HG02678 (cell line): ENCODE measurements at regions not wholly inside any gene's neighbourhood (a gene's known extent, or its start where the extent isn't known, plus 50 kb on each side); places are given as distances from the start of the nearest gene placed in this dataset.
A peak's percentile ranks its signal among the peaks of the same experiment; 100 is the strongest.
"Not testable (repeated sequence)": the region's sequence is repeated elsewhere in the genome, so short reads cannot be mapped to it uniquely, and the experiment has no call there.

Experiments
- ATAC-seq: cut with Tn5 transposase; IDR thresholded peaks from one replicate; pipeline ENCODE4 v1.9.1; 2021; ENCODE audit warnings: mild to moderate bottlenecking, moderate library complexity; ENCODE audit not compliant: unreplicated experiment

DNA sequence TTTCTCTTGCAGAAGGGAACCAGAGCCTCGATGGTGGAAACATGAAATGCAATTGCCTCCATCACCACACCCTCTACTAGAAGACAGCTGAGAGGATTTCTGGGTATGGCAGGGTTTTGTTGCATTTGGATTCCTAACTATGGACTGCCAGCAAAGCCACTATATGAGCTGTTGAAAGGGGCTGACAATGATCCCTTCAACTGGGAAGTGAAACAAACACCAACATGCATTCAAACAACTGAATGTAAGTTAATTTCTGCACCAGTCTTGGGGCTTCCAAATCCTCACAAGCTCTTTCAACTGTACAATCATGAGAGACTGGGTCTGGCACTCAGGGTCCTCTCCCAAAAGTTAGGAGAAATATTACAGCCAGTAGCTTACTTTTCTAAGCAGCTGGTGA lies 116.7 kb upstream of the PLCL2 start:
- ATAC-seq = no peak

- no peak for ATAC-seq
Measured at GRCh38 chr3:16768956-16769355, 115.8 kb upstream of the PLCL2 start.

DNA sequence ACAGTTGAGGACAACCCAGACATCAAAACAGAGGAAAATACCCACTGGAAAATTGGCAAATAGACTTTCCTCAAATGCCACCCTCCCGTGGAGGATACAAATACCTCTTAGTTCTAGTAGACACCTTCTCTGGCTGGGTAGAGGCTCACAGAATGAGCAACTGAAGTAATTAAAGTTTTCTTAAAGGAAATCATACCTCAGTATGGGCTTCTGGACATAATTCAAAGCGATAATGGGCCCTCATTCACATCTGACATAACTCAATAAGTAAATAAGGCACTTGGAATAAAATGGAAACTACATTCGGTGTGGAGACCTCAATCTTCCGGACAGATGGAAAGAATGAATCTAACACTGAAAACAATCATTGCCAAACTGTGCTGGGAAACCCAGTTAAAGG lies 115.2 kb upstream of the PLCL2 start:
- no peak for ATAC-seq

GRCh38 chr3:16770021-16770420 lies 114.7 kb upstream of the PLCL2 start:
- no peak for ATAC-seq

- no peak for ATAC-seq
Measured at GRCh38 chr3:16770792-16771191, 114.0 kb upstream of the PLCL2 start.

DNA sequence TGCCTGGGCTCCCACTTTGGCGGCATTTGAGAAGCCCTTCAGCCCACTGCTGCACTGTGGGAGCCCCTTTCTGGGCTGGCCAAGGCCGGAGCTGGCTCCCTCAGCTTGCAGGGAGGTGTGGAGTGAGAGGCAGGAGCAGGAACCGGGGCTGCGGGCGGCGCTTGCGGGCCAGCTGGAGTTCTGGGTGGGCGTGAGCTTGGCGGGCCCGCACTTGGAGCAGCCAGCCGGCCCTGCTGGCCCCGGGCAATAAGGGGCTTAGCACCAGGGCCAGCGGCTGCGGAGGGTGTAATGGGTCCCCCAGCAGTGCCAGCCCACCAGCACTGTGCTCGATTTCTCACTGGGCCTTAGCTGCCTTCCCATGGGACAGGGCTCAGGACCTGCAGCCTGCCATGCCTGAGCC lies 111.2 kb upstream of the PLCL2 start:
- ATAC-seq = not testable (repeated sequence)

DNA sequence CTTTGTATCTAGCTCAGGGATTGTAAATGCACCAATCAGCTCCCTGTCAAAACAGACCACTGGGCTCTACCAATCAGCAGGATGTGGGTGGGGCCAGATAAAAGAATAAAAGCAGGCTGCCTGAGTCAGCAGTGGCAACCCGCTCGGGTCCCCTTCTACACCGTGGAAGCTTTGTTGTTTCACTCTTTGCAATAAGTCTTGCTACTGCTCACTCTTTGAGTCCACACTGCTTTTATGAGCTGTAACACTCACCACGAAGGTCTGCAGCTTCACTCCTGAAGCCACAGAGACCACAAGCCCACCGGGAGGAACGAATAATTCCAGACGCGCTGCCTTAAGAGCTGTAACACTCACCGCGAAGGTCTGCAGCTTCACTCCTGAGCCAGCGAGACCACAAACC lies 110.2 kb upstream of the PLCL2 start:
- ATAC-seq = not testable (repeated sequence)

- no peak for ATAC-seq
Measured at GRCh38 chr3:16784973-16785372, 99.8 kb upstream of the PLCL2 start.

DNA sequence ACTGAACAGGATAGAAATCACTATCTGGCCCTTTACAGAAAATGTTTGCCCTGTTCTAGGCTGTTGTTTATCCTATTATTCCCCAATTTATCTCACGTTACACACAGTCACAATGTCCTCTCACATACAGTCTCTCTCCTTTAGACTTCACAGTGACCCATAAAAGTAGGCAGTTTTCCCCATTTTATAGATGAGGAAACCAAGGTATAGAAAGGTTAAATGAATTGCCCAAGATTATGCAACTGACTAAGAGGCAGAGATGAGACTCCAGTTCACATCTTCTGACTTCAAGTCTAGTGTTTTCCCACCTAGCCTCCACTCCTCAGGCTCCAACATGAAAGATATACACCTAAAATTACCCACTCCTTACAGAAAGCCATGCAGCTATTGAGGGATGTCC lies 99.3 kb upstream of the PLCL2 start:
- no peak for ATAC-seq

GRCh38 chr3:16788440-16789056 lies 96.2 kb upstream of the PLCL2 start:
- ATAC-seq = no peak

DNA sequence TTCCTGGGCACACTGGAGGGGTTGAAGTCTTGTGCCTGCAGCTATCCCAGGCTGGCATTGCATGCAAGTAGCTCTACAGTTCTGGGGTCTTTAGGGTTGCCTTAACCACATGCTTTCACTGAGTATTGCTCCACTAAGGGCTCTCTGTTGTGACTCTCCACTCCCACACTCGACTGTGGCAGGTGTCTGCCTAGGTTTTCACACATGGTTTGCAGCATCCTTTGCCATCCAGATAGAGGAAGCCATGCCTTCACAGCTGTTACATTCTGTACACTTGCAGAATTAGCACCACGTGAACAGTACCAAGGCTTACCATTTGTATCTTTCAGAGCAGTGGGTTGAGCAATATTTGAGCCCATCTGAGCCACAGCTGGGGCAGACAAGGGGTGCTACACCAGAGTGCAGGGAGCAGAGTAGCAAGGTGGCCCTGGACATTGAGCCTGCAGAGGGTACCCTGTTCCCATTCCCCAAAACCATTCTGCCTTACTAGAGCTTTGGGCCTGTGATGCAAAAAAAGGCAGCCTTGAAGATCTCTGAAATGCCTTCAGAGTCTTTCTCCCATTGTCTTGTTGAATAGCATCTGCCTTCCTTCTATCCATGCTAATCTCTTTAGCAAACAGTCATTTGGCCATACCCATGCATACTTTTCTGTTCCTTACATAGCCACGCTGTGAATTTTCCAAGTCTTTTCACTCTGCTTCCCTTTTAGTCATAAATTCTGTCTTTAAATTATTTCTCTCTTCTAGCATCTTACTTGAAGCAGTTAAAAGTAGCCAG lies 95.2 kb upstream of the PLCL2 start:
- no peak for ATAC-seq

DNA sequence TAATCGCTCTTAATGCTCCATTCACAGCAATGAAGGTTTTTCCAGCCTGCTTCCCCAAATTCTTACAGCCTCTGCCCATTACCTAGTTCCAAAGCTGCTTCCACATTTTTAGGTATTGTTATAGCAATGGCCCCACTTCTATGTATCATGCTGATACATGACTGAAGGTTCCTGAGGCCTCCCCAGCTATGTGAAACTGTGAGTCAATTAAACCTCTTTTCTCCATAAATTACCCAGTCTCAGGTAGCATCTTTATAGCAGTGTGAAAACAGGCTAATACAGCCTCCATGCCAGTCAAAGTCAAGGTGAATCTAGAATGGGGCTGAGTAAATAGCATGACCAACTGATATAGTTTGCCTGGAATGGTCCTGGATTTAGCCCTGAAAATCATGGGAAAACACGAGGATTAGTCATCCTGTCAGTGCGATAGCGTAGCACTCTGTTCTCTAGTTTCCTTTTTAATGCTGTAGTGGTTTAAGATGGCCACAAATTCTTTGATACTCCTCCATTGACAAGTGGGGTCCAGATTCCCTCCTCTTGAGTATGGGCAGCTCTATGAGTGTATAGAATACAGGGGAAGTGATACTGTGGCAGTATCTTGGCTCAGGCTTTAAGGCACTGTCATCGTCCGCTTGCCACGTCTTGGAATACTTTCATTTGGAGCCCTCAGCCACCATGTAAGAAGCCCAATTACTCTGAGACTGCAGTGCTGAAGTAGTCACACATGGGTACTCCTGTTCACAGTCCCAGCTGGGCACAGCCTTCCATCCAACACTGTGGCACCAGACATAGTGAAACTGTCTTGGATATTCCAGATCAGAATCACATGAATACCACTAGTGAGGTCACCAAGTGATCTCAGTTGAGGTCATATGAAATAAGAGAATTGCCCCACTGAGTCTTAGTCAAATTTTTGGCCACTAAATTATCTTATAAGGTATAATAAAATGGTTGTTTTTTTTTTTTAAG lies 94.0 kb upstream of the PLCL2 start:
- ATAC-seq = no peak

DNA sequence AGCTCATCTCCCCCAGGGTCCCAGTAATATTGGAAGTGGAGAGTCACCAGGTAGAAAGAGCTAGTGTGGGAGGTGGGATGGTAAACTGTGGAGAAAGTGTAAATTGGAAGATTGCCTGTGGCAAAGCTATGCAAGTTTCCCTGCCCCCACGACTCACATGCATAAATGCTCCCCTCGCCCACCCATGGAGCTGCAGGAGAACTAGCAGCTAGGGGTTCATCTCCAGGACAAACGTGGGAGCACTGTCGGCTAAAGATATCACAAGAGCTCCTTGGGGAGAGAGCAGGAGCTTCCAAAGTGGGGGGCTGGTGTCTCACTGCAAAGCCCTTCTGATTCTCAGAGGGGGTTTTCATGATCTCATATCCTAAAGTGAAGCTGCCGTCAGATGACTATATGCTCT lies 91.4 kb upstream of the PLCL2 start:
- ATAC-seq = no peak

DNA sequence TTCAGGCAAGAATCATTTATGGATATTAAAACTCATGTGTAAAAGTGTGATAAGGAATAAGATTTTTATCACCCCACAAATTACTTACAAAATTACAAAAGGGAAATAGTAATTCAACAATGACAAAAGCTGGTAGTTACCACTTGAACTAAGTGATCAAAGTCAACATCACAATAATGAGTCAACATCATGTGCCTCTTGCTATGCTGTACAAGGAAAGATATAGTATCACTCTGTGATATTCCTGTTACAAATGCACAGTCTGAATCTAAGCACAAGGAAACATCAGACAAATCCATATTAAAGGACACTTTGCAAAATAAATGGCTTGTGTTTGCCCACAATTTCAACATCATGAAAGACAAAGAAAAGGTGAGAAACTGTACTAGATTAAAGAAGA lies 90.5 kb upstream of the PLCL2 start:
- ATAC-seq = no peak

GRCh38 chr3:16795581-16795980 lies 89.2 kb upstream of the PLCL2 start:
- ATAC-seq = no peak

GRCh38 chr3:16797831-16798230 lies 86.9 kb upstream of the PLCL2 start:
- no peak for ATAC-seq

DNA sequence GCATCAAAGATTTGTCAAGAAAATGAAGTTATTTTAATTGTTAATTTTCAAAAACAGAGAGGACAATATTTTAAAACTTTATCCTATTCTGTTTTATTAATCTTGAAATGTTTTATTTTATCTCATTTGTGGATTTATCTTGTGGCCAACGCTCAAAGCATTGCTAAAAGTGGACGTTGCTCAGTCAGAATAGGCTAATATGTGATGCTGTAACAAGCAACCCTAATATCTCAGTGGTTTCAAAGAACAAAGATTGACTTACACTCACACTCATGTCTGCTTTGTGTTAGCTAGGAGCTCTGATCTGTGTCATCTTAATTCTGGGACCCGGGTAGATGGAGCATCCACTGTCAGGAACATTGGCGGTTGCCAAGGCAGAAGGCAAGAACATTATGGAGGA lies 86.0 kb upstream of the PLCL2 start:
- ATAC-seq = no peak

DNA sequence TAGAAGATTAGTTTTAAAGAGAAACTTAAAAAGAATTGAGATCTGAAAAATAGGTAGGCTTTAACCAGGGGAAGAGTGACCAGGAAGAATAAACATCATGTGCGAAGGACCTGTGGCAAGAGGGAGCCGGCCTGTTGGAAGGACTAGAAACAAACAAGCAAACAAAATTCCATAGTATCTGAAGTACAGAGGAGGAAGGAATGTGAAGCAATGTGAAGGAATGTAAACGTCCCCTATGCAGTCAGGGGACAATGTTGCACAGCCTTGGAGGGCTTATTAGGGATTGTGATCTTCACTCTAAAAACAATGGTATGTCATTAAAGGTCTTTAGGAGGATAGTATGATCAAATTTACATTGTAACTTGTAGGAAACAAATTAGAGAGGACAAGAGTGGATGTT lies 84.4 kb upstream of the PLCL2 start:
- ATAC-seq = no peak

GRCh38 chr3:16801223-16801622 lies 83.5 kb upstream of the PLCL2 start:
- ATAC-seq = no peak

DNA sequence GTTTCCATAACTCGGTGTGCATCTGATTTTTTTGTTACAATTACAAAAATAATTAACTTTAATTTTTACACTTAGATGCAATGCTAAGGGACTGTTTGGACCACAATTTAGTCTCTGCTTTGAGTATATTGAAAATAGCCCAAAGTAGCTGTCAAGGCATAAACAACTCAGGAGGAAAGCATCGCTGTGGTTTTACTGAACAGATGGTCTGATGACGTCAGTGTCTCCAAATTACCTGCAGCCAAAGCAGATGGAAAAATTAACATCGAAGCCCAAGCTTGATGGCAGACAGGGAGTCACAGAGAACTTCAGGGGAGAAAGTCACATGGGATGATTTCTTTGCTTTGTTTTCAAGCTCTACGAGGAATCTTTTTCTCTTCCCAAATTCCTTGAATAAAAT lies 83.1 kb upstream of the PLCL2 start:
- ATAC-seq = no peak

- ATAC-seq = peak; percentile 47
Measured at GRCh38 chr3:16802389-16802788, 82.4 kb upstream of the PLCL2 start.

- no peak for ATAC-seq
Measured at GRCh38 chr3:16803019-16803418, 81.7 kb upstream of the PLCL2 start.
